BE2C (cell line): ENCODE measurements at regions not wholly inside any gene's neighbourhood (a gene's known extent, or its start where the extent isn't known, plus 50 kb on each side); places are given as distances from the start of the nearest gene placed in this dataset.
"Not testable (repeated sequence)": the region's sequence is repeated elsewhere in the genome, so short reads cannot be mapped to it uniquely, and the experiment has no call there.

Experiments
- DNase-seq: peaks from one replicate; pipeline ENCODE4 v3.0.0-alpha.2; 2020
- H3K27me3 ChIP-seq: fragments of 250-450 bp; sonication (Bioruptor Pico); 2 replicates; pipeline ENCODE4 v1.5.1; 2020; ENCODE audit warnings: mild to moderate bottlenecking
- H3K36me3 ChIP-seq: fragments of 250-450 bp; sonication (Bioruptor Pico); 2 replicates; pipeline ENCODE4 v1.5.1; 2020; ENCODE audit warnings: mild to moderate bottlenecking
- H3K4me1 ChIP-seq: fragments of 250-450 bp; sonication (Bioruptor Pico); 2 replicates; pipeline ENCODE4 v1.5.1; 2020
- H3K4me3 ChIP-seq: 2 replicates; pipeline ENCODE4 v1.5.1; 2011; ENCODE audit warnings: low read depth, low read length
- H3K9me3 ChIP-seq: fragments of 250-450 bp; sonication (Bioruptor Pico); 2 replicates; pipeline ENCODE4 v1.5.1; 2020
- TF ChIP-seq, protein P1 (sequence below): IDR thresholded peaks from 2 replicates; pipeline ENCODE4 v1.5.1; 2012; ENCODE audit warnings: mild to moderate bottlenecking, low read depth, low read length

DNA sequence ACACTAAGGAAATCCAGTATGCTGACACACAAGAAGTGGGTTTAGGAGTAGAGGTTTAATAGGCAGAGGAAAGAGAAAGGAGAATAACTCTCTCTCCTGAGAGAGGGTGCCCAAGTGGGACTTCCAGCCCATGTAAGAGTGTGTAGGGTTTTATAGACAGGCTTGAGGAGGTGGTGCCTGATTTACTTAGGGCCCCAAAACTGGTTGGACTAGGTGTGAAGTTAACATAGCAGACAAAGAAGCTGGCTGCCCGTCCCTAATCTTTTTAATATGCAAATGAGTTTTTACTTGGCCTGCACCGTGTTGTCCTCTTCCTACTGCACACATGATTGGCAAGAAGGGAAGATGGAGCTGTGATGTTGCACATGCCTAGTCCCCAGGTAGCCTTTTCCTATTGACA is 752.5 kb upstream of the SLITRK5 start:
- TF ChIP-seq, protein P1, sequence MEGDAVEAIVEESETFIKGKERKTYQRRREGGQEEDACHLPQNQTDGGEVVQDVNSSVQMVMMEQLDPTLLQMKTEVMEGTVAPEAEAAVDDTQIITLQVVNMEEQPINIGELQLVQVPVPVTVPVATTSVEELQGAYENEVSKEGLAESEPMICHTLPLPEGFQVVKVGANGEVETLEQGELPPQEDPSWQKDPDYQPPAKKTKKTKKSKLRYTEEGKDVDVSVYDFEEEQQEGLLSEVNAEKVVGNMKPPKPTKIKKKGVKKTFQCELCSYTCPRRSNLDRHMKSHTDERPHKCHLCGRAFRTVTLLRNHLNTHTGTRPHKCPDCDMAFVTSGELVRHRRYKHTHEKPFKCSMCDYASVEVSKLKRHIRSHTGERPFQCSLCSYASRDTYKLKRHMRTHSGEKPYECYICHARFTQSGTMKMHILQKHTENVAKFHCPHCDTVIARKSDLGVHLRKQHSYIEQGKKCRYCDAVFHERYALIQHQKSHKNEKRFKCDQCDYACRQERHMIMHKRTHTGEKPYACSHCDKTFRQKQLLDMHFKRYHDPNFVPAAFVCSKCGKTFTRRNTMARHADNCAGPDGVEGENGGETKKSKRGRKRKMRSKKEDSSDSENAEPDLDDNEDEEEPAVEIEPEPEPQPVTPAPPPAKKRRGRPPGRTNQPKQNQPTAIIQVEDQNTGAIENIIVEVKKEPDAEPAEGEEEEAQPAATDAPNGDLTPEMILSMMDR, result no peak
- Histone ChIP-seq H3K4me1 (no peaks in the 10 kb centered on the region), H3K9me3 (no peaks in the 10 kb centered on the region), H3K27me3 (no peaks in the 10 kb centered on the region), H3K4me3 (no peak overlapping the region), H3K36me3 (no peaks in the 10 kb centered on the region)
- no peak for DNase-seq

DNA sequence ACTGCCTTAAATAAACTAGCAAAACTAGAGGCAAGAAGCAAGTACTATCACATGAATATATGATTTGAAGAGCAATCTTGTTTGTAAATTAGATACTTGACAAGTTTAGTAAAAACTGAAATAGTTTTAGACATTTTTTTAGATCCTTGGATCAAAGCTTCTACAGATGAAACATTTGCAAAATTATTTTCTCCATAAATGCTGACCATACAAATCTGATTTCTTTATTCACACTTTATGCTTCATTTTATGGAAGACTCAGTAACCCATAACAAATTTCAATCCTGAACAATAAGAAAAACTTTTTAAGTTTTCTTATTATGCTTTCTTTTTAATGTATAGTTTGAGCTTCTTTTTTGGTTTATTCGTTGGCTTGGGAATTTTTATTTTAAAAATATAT is 750.2 kb upstream of the SLITRK5 start:
- H3K9me3 ChIP-seq, result no peaks in the 10 kb centered on the region
- no peaks in the 10 kb centered on the region for H3K27me3 ChIP-seq
- TF ChIP-seq, protein P1, result no peak
- no peak overlapping the region for H3K4me3 ChIP-seq
- DNase-seq, result no peak
- H3K36me3 ChIP-seq, result no peaks in the 10 kb centered on the region
- H3K4me1 ChIP-seq, result no peaks in the 10 kb centered on the region

DNA sequence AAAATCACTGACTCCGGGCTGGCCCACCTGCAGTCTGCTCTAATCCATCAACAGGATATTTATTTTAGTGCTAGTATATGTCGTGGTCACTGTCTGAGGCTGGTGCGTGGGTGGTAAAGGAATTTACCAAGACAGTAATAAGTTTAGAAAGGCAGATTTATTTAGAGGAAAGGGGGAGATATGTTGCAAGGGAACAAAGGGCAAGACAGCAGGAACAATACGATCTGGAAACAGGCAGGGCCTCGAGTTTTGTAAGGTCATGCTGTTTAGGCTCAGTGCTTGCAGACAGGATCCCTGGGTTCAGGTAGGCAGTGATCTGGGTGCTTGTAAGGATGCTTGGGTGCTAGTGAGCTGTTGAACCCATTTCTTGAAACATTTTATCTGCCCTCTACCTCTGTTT is 748.2 kb upstream of the SLITRK5 start:
- H3K36me3 ChIP-seq, result no peaks in the 10 kb centered on the region
- no peaks in the 10 kb centered on the region for H3K4me1 ChIP-seq
- TF ChIP-seq, protein P1, result no peak
- no peak overlapping the region for H3K4me3 ChIP-seq
- H3K27me3 ChIP-seq, result no peaks in the 10 kb centered on the region
- DNase-seq, result no peak
- H3K9me3 ChIP-seq, result no peaks in the 10 kb centered on the region

DNA sequence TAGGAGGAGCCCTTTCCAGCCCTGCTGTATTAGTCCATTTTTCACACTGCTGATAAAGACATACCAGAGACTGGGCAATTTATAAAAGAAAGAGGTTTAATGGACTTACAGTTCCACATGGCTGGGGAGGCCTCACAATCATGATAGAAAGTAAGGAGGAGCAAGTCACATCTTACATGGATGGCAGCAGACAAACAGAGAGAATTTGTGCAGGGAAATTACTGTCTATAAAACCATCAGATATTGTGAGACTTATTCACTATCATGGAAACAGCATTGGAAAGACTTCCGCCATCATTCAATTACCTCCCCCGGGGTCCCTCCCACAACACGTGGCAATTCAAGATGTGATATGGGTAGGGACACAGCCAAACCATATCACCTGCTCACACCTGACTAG is 744.3 kb upstream of the SLITRK5 start:
- not testable (repeated sequence) for H3K4me3 ChIP-seq, H3K27me3 ChIP-seq, H3K36me3 ChIP-seq, H3K9me3 ChIP-seq, H3K4me1 ChIP-seq, DNase-seq

DNA sequence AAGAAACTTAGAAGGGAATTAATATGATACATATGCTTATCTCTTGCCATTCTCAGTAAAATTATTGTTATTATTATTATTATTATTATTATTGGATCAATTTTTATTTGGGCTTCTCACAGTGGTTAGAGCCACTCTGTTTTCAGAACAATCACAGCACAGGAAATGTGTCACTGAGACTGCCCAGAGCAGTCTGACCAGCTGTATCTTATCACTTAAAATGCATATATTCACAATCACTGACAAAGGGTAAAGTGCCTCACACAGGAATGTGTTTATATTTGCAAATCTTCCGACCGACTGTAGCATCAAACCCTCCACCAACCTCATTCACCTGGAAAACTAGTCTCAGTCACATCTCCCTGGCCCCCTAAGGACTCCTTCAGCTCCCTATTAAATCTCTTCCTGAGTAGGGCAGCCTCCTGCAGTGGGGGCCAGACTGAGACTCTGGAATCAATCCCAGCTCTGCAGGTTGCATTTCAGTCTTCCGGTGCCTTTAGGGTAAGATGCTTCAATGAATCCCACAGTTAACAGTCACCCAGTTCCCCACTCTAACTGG is 738.3 kb upstream of the SLITRK5 start:
- no peaks in the 10 kb centered on the region for H3K4me1 ChIP-seq
- no peak for DNase-seq
- no peaks in the 10 kb centered on the region for H3K36me3 ChIP-seq
- H3K27me3 ChIP-seq, result no peaks in the 10 kb centered on the region
- TF ChIP-seq, protein P1, result no peak
- H3K4me3 ChIP-seq, result no peak overlapping the region
- no peaks in the 10 kb centered on the region for H3K9me3 ChIP-seq

DNA sequence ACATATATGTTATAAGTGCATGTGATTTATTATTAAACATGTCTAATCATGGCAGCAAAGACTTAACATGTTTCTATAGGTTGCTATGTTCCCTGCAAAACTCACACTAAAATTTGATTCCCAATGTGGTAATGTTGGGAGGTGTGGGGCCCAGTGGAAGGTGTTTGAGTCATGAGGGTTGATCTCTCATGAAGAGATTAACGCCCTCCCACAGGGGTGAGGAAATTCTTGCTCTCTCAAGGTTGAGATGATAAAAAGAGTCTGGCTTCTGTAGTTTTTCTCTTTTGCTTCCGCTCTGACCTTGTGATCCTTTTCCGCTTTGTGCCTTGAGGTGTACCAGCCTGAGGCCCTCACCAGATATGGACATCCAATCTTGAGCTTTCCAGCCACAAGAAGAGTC is 737.5 kb upstream of the SLITRK5 start:
- Histone ChIP-seq H3K36me3 (no peaks in the 10 kb centered on the region), H3K4me1 (no peaks in the 10 kb centered on the region), H3K4me3 (no peak overlapping the region), H3K9me3 (no peaks in the 10 kb centered on the region), H3K27me3 (no peaks in the 10 kb centered on the region)
- DNase-seq, result no peak
- TF ChIP-seq, protein P1, result no peak

DNA sequence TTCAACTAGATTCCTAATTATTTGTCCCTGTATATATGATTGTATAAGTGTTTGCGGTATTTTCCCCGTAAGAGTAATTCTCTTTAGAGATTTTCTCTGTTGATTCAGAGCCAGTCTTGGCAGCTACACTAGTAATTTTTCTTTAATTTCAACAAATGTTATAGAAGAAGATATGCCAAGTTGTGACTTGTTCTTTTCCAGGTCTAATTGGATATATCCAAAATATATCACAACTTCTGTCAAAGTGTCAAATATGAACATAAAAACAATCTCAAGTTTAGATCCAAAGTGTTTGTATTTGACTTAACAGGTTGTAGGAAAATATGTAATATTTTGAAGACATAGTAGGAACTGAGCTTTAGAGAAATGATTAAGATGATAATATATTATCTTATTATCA is 733.9 kb upstream of the SLITRK5 start:
- DNase-seq, result no peak
- H3K9me3 ChIP-seq, result no peaks in the 10 kb centered on the region
- H3K4me1 ChIP-seq, result no peaks in the 10 kb centered on the region
- no peaks in the 10 kb centered on the region for H3K27me3 ChIP-seq
- no peaks in the 10 kb centered on the region for H3K36me3 ChIP-seq
- TF ChIP-seq, protein P1, result no peak
- H3K4me3 ChIP-seq, result no peak overlapping the region
